ENCODE measurements at regions not wholly inside any gene's neighbourhood (a gene's known extent, or its start where the extent isn't known, plus 50 kb on each side); places are given as distances from the start of the nearest gene placed in this dataset.
"Not testable (repeated sequence)": the region's sequence is repeated elsewhere in the genome, so short reads cannot be mapped to it uniquely, and the experiment has no call there.

GRCh38 chr6:137933696-137934095 is 66.6 kb downstream of the TNFAIP3 start:
- Histone ChIP-seq H3K9me3 (ENCODE audit: control insufficient read depth in 2 of 2, insufficient read depth in 1 of 2, low read depth in 1 of 2, low read length in 1 of 2) (no peaks in the 10 kb centered on the region), H3K4me1 (ENCODE audit: control insufficient read depth in 3 of 3, insufficient read depth in 2 of 3, low read depth in 1 of 3, low read length in 2 of 3) (no peaks in the 10 kb centered on the region), H3K27ac (ENCODE audit: low read depth in 1 of 3, low read length in 2 of 3) (no peak overlapping the region), H3K36me3 (ENCODE audit: control insufficient read depth in 3 of 3, insufficient read depth in 2 of 3, low read depth in 1 of 3, low read length in 3 of 3) (no peaks in the 10 kb centered on the region), H3K4me3 (ENCODE audit: low read depth in 1 of 3, low read length in 3 of 3) (no peak overlapping the region), H3K27me3 (ENCODE audit: control insufficient read depth in 3 of 3, insufficient read depth in 3 of 3, low read length in 3 of 3) (no peaks in the 10 kb centered on the region)
- no peak for FAIRE-seq
- DNase-seq, result no peak
- WGBS, 3 donors, result 70 to 87% (median 80%) methylated on average over 3 of the region's 3 CpGs

- FAIRE-seq, result peak; percentile 65
- H3K4me1 ChIP-seq (ENCODE audit: control insufficient read depth in 3 of 3, insufficient read depth in 2 of 3, low read depth in 1 of 3, low read length in 2 of 3), result no peaks in the 10 kb centered on the region
- DNase-seq, result no peak
- no peaks in the 10 kb centered on the region for H3K36me3 ChIP-seq (ENCODE audit: control insufficient read depth in 3 of 3, insufficient read depth in 2 of 3, low read depth in 1 of 3, low read length in 3 of 3)
- H3K27ac ChIP-seq (ENCODE audit: low read depth in 1 of 3, low read length in 2 of 3), result no peak overlapping the region
- H3K9me3 ChIP-seq (ENCODE audit: control insufficient read depth in 2 of 2, insufficient read depth in 1 of 2, low read depth in 1 of 2, low read length in 1 of 2), result no peaks in the 10 kb centered on the region
- H3K4me3 ChIP-seq (ENCODE audit: low read depth in 1 of 3, low read length in 3 of 3), result no peak overlapping the region
- no peaks in the 10 kb centered on the region for H3K27me3 ChIP-seq (ENCODE audit: control insufficient read depth in 3 of 3, insufficient read depth in 3 of 3, low read length in 3 of 3)
These were observed 69.7 kb downstream of the TNFAIP3 start for GRCh38 chr6:137936798-137937197.

- Histone ChIP-seq H3K27ac (ENCODE audit: low read depth in 1 of 3, low read length in 2 of 3) (no peak overlapping the region), H3K27me3 (ENCODE audit: control insufficient read depth in 3 of 3, insufficient read depth in 3 of 3, low read length in 3 of 3) (no peaks in the 10 kb centered on the region), H3K36me3 (ENCODE audit: control insufficient read depth in 3 of 3, insufficient read depth in 2 of 3, low read depth in 1 of 3, low read length in 3 of 3) (no peaks in the 10 kb centered on the region), H3K9me3 (ENCODE audit: control insufficient read depth in 2 of 2, insufficient read depth in 1 of 2, low read depth in 1 of 2, low read length in 1 of 2) (no peaks in the 10 kb centered on the region), H3K4me3 (ENCODE audit: low read depth in 1 of 3, low read length in 3 of 3) (no peak overlapping the region), H3K4me1 (ENCODE audit: control insufficient read depth in 3 of 3, insufficient read depth in 2 of 3, low read depth in 1 of 3, low read length in 2 of 3) (no peaks in the 10 kb centered on the region)
- DNase-seq (no peak), FAIRE-seq (peak; percentile 62)
These were observed 70.8 kb downstream of the TNFAIP3 start for GRCh38 chr6:137937834-137938233.

- FAIRE-seq (no peak), DNase-seq (no peak)
- Histone ChIP-seq H3K4me3 (ENCODE audit: low read depth in 1 of 3, low read length in 3 of 3) (no peak overlapping the region), H3K4me1 (ENCODE audit: control insufficient read depth in 3 of 3, insufficient read depth in 2 of 3, low read depth in 1 of 3, low read length in 2 of 3) (no peaks in the 10 kb centered on the region), H3K36me3 (ENCODE audit: control insufficient read depth in 3 of 3, insufficient read depth in 2 of 3, low read depth in 1 of 3, low read length in 3 of 3) (no peaks in the 10 kb centered on the region), H3K27ac (ENCODE audit: low read depth in 1 of 3, low read length in 2 of 3) (no peak overlapping the region), H3K9me3 (ENCODE audit: control insufficient read depth in 2 of 2, insufficient read depth in 1 of 2, low read depth in 1 of 2, low read length in 1 of 2) (no peaks in the 10 kb centered on the region), H3K27me3 (ENCODE audit: control insufficient read depth in 3 of 3, insufficient read depth in 3 of 3, low read length in 3 of 3) (no peaks in the 10 kb centered on the region)
- WGBS, 3 donors, result 89 to 97% (median 93%) methylated on average over 1 of the region's 1 CpG
These were observed 71.8 kb downstream of the TNFAIP3 start for GRCh38 chr6:137938770-137939379.

GRCh38 chr6:137941995-137942394 is 74.9 kb downstream of the TNFAIP3 start:
- Histone ChIP-seq H3K36me3 (ENCODE audit: control insufficient read depth in 3 of 3, insufficient read depth in 2 of 3, low read depth in 1 of 3, low read length in 3 of 3) (no peaks in the 10 kb centered on the region), H3K9me3 (ENCODE audit: control insufficient read depth in 2 of 2, insufficient read depth in 1 of 2, low read depth in 1 of 2, low read length in 1 of 2) (no peaks in the 10 kb centered on the region), H3K27ac (ENCODE audit: low read depth in 1 of 3, low read length in 2 of 3) (no peak overlapping the region), H3K4me3 (ENCODE audit: low read depth in 1 of 3, low read length in 3 of 3) (no peak overlapping the region), H3K4me1 (ENCODE audit: control insufficient read depth in 3 of 3, insufficient read depth in 2 of 3, low read depth in 1 of 3, low read length in 2 of 3) (no peaks in the 10 kb centered on the region), H3K27me3 (ENCODE audit: control insufficient read depth in 3 of 3, insufficient read depth in 3 of 3, low read length in 3 of 3) (no peaks in the 10 kb centered on the region)
- DNase-seq, result no peak
- WGBS, 3 donors, result 44 to 91% (median 78%) methylated on average over 2 of the region's 2 CpGs
- FAIRE-seq, result no peak

- FAIRE-seq (no peak), DNase-seq (no peak)
- Histone ChIP-seq H3K9me3 (ENCODE audit: control insufficient read depth in 2 of 2, insufficient read depth in 1 of 2, low read depth in 1 of 2, low read length in 1 of 2) (no peaks in the 10 kb centered on the region), H3K4me1 (ENCODE audit: control insufficient read depth in 3 of 3, insufficient read depth in 2 of 3, low read depth in 1 of 3, low read length in 2 of 3) (no peaks in the 10 kb centered on the region), H3K36me3 (ENCODE audit: control insufficient read depth in 3 of 3, insufficient read depth in 2 of 3, low read depth in 1 of 3, low read length in 3 of 3) (no peaks in the 10 kb centered on the region), H3K4me3 (ENCODE audit: low read depth in 1 of 3, low read length in 3 of 3) (no peak overlapping the region), H3K27me3 (ENCODE audit: control insufficient read depth in 3 of 3, insufficient read depth in 3 of 3, low read length in 3 of 3) (no peaks in the 10 kb centered on the region), H3K27ac (ENCODE audit: low read depth in 1 of 3, low read length in 2 of 3) (no peak overlapping the region)
These were observed 75.7 kb downstream of the TNFAIP3 start for GRCh38 chr6:137942736-137943135.

GRCh38 chr6:137944381-137944780 is 77.3 kb downstream of the TNFAIP3 start:
- not testable (repeated sequence) for H3K4me1 ChIP-seq (ENCODE audit: control insufficient read depth in 3 of 3, insufficient read depth in 2 of 3, low read depth in 1 of 3, low read length in 2 of 3); H3K4me3 ChIP-seq (ENCODE audit: low read depth in 1 of 3, low read length in 3 of 3); FAIRE-seq; H3K27ac ChIP-seq (ENCODE audit: low read depth in 1 of 3, low read length in 2 of 3); H3K27me3 ChIP-seq (ENCODE audit: control insufficient read depth in 3 of 3, insufficient read depth in 3 of 3, low read length in 3 of 3); DNase-seq; H3K9me3 ChIP-seq (ENCODE audit: control insufficient read depth in 2 of 2, insufficient read depth in 1 of 2, low read depth in 1 of 2, low read length in 1 of 2); H3K36me3 ChIP-seq (ENCODE audit: control insufficient read depth in 3 of 3, insufficient read depth in 2 of 3, low read depth in 1 of 3, low read length in 3 of 3)
- 34 to 35% (median 34%) methylated on average over 3 of the region's 3 CpGs for WGBS, 3 donors

GRCh38 chr6:137944793-137945498 is 77.9 kb downstream of the TNFAIP3 start:
- Histone ChIP-seq H3K4me3 (ENCODE audit: low read depth in 1 of 3, low read length in 3 of 3) (no peak overlapping the region), H3K27me3 (ENCODE audit: control insufficient read depth in 3 of 3, insufficient read depth in 3 of 3, low read length in 3 of 3) (no peaks in the 10 kb centered on the region), H3K36me3 (ENCODE audit: control insufficient read depth in 3 of 3, insufficient read depth in 2 of 3, low read depth in 1 of 3, low read length in 3 of 3) (no peaks in the 10 kb centered on the region), H3K27ac (ENCODE audit: low read depth in 1 of 3, low read length in 2 of 3) (no peak overlapping the region), H3K9me3 (ENCODE audit: control insufficient read depth in 2 of 2, insufficient read depth in 1 of 2, low read depth in 1 of 2, low read length in 1 of 2) (no peaks in the 10 kb centered on the region), H3K4me1 (ENCODE audit: control insufficient read depth in 3 of 3, insufficient read depth in 2 of 3, low read depth in 1 of 3, low read length in 2 of 3) (no peaks in the 10 kb centered on the region)
- WGBS, 3 donors, result 30 to 56% (median 47%) methylated on average over 6 of the region's 6 CpGs
- FAIRE-seq (no peak), DNase-seq (peak; percentile 44 to 60)
